HUDEP-2 (cell line): ENCODE measurements at regions not wholly inside any gene's neighbourhood (a gene's known extent, or its start where the extent isn't known, plus 50 kb on each side); places are given as distances from the start of the nearest gene placed in this dataset.

Source experiments
- DNase-seq, 76 experiments: peaks; one replicate each; lab custom pipeline; 2025; ENCODE audit not compliant: unreplicated experiment in 76 of 76; lab: John Stamatoyannopoulos, UW

GRCh38 chr17:79478841-79479240, 132.0 kb downstream of the RBFOX3 start:
- no peak for DNase-seq

DNA sequence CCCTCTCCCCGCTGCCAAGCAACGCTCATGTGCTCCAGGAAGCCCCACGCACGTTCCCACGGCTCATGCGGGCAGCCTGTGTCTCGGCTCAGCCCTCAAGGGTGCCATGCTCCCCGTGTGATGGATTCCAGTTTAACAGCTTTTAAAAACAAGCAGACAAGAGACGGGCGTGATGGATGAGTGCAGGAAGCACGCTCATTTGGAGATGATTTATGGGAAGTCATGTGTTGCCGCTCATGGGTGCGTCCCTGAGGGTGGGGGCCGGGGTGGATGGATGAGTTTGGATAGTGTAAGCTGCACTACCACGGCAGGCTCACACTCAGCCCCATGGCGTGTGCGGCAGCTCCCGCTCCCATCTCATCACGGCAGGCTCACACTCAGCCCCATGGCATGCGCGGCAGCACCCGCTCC, 132.8 kb downstream of the RBFOX3 start:
- no peak for DNase-seq

GRCh38 chr17:79476074-79476652, 134.7 kb downstream of the RBFOX3 start:
- no peak for DNase-seq

- DNase-seq: no peak
Observed at GRCh38 chr17:79473876-79474440, 136.9 kb downstream of the RBFOX3 start.

DNA sequence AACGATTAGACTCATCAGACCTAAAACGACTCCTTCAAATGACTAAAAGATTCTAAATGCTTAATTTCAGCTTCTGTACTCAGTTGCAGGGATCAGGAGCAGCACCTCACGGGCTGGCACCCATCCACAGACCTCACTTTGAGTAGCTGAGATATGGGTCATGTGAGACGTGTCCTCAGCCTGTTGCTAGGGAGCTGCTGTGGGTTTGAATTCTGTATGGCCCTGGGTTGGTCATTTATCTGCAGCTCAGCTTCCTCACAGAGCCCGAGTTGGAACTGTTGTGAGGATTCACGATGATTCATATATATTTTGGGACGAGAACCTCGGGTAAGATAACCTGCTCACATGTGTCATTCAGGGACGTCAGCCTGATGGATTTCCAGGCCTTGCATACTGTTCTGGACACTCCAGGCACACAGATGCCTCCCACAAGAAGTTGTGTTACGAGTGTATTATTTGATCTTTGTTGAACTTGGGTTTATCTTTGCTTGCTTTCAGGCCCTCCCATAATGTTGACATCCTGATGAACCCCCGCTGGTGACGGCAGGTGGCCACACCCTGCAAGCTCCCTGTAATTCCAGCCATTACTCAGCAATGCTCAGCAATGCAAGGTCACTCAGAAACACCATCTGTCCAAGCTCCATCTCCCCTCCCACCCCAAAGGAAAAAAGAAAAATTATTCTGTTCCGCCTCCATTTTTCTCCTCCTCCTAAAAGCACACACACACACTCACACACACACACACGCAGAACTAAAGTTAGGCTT, 137.6 kb downstream of the RBFOX3 start:
- DNase-seq: peak in 10 of 76 experiments; percentile 1 to 45 (median 20)

DNA sequence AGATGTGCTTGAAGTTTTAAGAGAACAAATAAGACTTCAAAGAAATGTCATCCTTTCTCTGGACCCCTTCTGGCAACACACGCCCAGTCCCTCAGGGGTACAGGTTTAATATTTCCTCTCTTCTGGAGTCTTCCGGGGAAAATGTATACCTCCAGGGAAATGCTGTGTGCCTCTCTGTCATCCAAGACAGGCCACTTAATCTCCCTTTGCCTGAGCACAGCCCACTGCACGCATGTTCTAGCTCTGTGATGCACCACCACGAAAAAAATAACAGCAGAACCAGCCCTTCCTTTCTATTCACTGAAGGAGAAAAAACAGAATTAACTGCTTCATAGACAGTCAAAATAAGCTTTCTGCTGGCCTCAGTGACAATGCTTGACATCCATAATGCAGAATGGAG, 140.1 kb downstream of the RBFOX3 start:
- no peak for DNase-seq

- no peak for DNase-seq
Observed at GRCh38 chr17:79469646-79470045, 141.2 kb downstream of the RBFOX3 start.

GRCh38 chr17:79468183-79468944, 142.5 kb downstream of the RBFOX3 start:
- no peak for DNase-seq

DNA sequence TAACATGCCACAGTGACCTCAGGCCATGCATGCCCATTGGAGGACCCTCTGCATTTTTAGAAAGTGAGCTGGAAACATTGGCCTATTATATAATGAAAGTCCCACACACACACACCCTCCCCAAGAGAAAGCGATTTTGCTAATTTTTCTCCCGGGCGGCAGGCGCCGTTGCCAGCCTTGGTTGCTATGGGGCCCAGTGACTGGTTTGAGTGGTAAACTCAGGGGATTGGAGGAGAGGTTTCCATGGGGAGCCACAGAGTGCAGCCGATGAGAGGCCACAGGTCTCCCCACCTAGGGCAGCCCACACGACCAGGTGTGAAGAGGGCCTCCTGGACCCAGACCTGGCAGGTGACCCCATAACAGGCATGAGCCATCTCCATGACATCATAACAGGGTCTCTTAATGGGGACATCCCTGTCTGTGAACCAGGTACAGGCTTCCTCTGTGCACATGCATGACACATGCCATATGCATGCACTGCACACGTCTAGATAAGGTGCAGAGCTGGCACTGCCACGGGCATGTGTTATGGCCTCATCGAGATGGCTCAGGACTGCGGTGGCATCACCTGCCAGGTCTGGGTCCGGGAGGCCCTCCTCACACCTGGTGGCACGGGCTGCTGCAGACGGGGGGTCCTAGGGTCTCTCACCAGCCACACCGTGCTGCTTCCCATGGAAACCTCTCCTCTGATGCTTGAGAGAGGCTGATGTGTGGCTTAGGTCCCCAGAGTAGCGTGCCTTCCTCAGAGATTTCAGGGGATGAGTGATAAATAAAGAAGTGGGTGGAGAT, 144.1 kb downstream of the RBFOX3 start:
- no peak for DNase-seq

DNA sequence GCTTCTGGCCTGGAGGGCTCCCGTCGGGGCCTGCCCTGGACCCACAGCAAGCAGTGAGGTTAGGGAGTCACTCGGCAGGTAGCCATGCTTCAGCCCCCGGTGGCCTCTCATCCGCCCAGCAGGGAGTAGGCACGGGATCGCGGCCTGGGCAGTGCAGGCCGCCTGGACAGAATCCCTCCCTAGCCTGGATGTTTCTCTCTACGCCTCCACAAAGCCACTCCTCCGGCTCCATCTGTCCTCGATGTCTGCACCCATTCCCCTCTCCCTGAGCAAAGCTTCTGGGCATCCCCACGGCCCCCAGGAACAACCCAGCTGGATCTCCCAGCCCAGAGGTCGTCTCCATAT, 145.2 kb downstream of the RBFOX3 start:
- DNase-seq: no peak

- DNase-seq: no peak
Observed at GRCh38 chr17:79465011-79465680, 145.7 kb downstream of the RBFOX3 start.

DNA sequence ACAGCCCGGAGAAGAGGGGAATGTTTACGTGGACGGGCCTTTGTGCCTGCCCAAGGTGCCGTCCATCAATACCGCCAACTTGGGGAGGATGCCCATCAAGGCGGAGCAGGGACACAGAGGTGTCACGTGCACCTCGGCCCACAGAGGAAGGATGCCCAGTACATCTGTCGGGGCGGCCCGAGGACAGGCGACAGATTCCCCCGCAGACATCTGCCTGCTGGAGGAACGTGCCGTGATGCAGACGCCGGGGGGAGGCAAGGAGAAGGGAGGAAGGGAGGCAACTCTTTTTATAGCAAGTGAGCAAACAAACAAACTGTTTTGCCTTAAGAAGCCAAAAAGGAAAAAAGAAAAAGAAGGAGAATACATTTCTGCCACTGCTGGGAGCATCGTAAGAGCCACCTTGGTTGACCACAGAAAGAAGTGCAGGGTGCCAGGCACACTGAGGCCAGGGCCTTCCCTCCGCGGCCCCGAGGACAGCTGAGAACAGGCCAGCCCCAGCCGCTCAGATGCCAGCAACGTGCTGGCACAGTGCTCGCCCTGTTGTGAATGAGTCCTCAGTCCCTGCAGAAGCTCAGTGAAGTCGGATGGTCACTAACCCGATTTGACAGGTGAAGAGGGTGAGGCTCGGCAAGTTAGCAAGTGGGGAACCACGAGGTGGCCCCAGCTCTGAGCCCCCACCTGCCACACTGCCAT, 146.4 kb downstream of the RBFOX3 start:
- no peak for DNase-seq

DNA sequence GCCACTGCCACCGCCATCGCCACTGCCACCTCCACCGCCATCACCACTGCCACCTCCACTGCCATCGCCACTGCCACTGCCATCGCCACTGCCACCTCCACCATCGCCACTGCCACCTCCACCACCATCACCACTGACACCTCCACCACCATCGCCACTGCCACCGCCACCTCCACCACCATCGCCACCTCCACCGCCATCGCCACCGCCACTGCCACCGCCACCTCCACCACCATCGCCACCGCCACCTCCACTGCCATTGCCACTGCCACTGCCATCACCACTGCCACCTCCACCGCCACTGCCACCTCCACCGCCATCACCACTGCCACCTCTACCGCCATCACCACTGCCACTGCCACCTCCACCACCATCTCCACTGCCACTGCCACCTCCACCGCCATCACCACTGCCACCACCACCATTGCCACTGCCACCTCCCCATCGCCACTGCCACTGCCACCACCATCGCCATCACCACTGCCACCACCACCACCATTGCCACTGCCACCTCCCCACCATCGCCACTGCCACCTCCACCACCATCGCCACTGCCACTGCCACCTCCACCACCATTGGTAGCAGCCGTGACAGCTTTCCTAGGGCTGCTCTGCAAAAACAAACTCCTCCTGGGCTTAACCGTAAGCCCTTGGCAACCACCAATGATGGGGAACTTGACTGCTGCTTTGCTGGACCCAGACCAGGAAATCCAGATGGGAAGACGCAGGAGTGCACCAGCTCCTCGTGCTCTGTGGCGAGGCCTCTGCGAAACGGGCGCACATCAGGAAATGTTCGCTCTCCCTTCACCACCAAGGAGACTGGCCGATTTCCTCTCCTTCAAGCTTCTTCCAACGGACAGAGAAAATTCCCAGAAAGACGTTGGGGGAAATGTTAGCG, 147.2 kb downstream of the RBFOX3 start:
- DNase-seq: no peak

- no peak for DNase-seq
Observed at GRCh38 chr17:79461041-79461440, 149.8 kb downstream of the RBFOX3 start.

DNA sequence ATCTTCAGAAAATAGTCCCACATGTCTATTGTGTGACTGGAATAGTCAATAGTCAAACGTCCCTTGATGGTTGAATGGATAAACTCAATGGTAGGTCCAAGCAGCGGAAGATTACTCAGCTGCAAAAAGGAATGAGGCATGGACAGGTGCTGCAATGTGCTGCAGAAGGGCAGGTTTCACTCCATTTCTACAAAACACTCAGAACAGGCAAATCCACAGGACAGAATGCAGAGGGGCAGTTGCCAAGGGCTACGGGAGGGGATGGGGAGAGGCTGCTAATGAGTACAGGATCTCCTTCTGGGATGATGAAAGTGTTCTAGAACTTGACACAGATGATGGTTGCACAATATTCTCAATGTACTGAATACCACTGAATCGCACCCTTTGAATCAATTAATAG, 151.0 kb downstream of the RBFOX3 start:
- no peak for DNase-seq

DNA sequence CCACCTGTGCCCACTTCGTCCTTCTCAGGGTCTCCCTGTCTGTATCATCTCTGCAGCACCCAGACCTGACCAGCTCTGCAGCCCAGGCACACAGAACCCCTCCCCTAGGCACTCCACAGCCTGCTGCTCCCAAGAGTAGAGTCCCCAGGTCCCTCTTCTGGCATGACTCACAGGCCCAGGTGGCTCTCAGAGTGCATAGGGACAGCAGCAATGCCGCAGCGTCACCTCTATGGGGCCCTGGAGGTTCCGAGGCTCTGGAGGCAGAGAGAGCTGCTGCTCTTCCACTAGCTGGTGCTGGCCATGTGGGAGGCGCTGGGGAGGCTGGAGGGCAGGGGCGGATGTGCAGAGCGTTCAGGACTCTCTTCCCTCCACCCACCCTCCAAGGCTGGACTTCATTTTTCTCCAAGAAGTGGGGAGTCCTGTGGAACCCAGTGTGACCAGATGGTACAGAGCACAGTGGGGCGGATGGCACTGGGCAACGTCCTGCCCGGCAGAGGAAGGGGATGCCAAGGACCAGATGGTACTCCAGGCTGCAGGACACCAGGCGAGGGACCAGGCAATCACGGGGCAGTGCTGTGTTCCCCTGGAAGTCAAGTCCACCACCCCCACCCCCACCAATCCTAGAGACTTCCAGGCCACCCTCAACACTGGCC, 151.7 kb downstream of the RBFOX3 start:
- no peak for DNase-seq

DNA sequence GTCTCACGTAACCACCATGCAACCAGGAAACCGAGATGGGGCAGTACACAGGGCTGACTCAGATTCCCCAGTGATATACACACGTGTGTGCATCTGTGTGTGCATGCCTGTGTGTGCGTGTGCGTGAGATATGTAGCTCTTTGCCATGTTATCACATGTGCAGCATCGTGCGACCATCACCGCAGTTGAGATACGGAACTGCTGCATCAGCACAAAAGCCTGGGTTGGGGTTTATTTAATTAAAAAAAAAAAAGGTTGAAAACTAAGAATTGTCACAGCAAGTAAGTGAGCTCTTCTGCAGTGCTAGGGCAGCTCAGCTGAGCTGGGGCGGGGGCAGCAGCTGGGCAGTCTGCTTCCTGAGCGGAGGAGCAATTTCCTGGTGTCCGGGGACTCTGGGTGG, 152.5 kb downstream of the RBFOX3 start:
- no peak for DNase-seq

- no peak for DNase-seq
Observed at GRCh38 chr17:79457889-79458288, 153.0 kb downstream of the RBFOX3 start.
